Breast epithelium (tissue), 3 donors: ENCODE measurements at regions not wholly inside any gene's neighbourhood (a gene's known extent, or its start where the extent isn't known, plus 50 kb on each side); places are given as distances from the start of the nearest gene placed in this dataset.

Source experiments
- POLR2A ChIP-seq: fragments of 450-650 bp; IDR thresholded peaks from one replicate; pipeline ENCODE4 v1.6.1; 2016; ENCODE audit warnings: antibody characterized with exemption, mild to moderate bottlenecking, moderate library complexity
- POLR2AphosphoS5 ChIP-seq, 3 donors: sonication (generic); formaldehyde crosslinking; IDR thresholded peaks; one replicate each; pipeline ENCODE4 v1.6.1; 2017; ENCODE audit warnings: antibody characterized with exemption in 3 of 3
- TF ChIP-seq, protein P1 (sequence below), 3 donors: fragments of 450-650 bp; IDR thresholded peaks; one replicate each; pipeline ENCODE4 v1.5.1; 2016 to 2017; ENCODE audit warnings: antibody characterized with exemption in 3 of 3, mild to moderate bottlenecking in 3 of 3, moderate library complexity in 3 of 3

DNA sequence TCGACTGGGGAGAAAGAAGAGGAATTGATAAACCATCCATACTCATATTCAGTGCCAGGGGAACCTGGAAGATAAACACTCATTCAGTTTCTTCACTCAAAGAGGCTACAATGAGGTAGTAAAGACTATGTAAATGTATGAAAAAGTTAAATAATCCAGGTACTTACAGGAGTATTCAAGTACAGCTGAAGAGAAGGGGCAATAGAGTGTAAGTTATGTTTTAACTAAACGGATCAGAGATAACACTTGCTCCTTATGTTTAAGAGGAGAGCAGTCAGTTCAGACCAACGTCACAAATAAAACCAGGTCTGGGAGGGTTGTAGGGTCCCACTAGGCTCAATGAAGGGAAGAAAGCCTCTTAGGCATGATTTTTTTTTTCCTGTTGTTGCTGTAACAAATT is 358.3 kb upstream of the SMIM21 start:
- TF ChIP-seq, protein P1, sequence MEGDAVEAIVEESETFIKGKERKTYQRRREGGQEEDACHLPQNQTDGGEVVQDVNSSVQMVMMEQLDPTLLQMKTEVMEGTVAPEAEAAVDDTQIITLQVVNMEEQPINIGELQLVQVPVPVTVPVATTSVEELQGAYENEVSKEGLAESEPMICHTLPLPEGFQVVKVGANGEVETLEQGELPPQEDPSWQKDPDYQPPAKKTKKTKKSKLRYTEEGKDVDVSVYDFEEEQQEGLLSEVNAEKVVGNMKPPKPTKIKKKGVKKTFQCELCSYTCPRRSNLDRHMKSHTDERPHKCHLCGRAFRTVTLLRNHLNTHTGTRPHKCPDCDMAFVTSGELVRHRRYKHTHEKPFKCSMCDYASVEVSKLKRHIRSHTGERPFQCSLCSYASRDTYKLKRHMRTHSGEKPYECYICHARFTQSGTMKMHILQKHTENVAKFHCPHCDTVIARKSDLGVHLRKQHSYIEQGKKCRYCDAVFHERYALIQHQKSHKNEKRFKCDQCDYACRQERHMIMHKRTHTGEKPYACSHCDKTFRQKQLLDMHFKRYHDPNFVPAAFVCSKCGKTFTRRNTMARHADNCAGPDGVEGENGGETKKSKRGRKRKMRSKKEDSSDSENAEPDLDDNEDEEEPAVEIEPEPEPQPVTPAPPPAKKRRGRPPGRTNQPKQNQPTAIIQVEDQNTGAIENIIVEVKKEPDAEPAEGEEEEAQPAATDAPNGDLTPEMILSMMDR (IDR thresholded peaks at IDR 0.05) = no peak
- TF ChIP-seq POLR2AphosphoS5 (IDR thresholded peaks at IDR 0.05) (no peak), POLR2A (no peak)
